Tibial nerve (tissue), 4 donors: ENCODE measurements at regions not wholly inside any gene's neighbourhood (a gene's known extent, or its start where the extent isn't known, plus 50 kb on each side); places are given as distances from the start of the nearest gene placed in this dataset.

Source experiments
- EP300 ChIP-seq, 2 donors: sonication (generic); formaldehyde crosslinking; IDR thresholded peaks; one replicate each; pipeline ENCODE4 v1.6.1; 2017; ENCODE audit warnings: antibody characterized with exemption in 2 of 2, mild to moderate bottlenecking in 1 of 2
- POLR2A ChIP-seq, 2 donors: fragments of 450-650 bp; IDR thresholded peaks; one replicate each; pipeline ENCODE4 v1.6.1; 2017; ENCODE audit warnings: antibody characterized with exemption in 2 of 2, mild to moderate bottlenecking in 2 of 2, moderate library complexity in 2 of 2
- TF ChIP-seq, protein P1 (sequence below), 5 experiments: fragments of 200-600 bp in 3 of 5; fragments of 450-650 bp in 2 of 5; sonication (generic) in 3 of 5; IDR thresholded peaks; one replicate each; pipeline ENCODE4 v1.5.1; 2016 to 2019; ENCODE audit warnings: antibody characterized with exemption in 5 of 5, mild to moderate bottlenecking in 3 of 5, moderate library complexity in 2 of 5

GRCh38 chr18:73697353-73697752 lies 450.3 kb downstream of the FBXO15 start:
- TF ChIP-seq, protein P1, sequence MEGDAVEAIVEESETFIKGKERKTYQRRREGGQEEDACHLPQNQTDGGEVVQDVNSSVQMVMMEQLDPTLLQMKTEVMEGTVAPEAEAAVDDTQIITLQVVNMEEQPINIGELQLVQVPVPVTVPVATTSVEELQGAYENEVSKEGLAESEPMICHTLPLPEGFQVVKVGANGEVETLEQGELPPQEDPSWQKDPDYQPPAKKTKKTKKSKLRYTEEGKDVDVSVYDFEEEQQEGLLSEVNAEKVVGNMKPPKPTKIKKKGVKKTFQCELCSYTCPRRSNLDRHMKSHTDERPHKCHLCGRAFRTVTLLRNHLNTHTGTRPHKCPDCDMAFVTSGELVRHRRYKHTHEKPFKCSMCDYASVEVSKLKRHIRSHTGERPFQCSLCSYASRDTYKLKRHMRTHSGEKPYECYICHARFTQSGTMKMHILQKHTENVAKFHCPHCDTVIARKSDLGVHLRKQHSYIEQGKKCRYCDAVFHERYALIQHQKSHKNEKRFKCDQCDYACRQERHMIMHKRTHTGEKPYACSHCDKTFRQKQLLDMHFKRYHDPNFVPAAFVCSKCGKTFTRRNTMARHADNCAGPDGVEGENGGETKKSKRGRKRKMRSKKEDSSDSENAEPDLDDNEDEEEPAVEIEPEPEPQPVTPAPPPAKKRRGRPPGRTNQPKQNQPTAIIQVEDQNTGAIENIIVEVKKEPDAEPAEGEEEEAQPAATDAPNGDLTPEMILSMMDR (IDR thresholded peaks at IDR 0.05): no peak
- TF ChIP-seq POLR2A (IDR thresholded peaks at IDR 0.05): no peak
- TF ChIP-seq EP300 (IDR thresholded peaks at IDR 0.05): no peak
